Thyroid gland (tissue), 4 donors: ENCODE measurements at regions not wholly inside any gene's neighbourhood (a gene's known extent, or its start where the extent isn't known, plus 50 kb on each side); places are given as distances from the start of the nearest gene placed in this dataset.

Experiments used
- DNase-seq, 2 donors: peaks; one replicate each; pipeline ENCODE4 v3.0.0-alpha.2; 2019
- H3K27ac ChIP-seq, 3 donors: fragments of 200-600 bp; sonication (generic); 1 replicate in 2 of 3; 2 replicates in 1 of 3; pipeline ENCODE4 v1.5.1; 2016 to 2019; ENCODE audit warnings: mild to moderate bottlenecking in 1 of 3, moderate library complexity in 1 of 3
- H3K27me3 ChIP-seq: fragments of 200-600 bp; sonication (generic); one replicate; pipeline ENCODE4 v1.5.1; 2019
- H3K36me3 ChIP-seq, 2 donors: fragments of 200-600 bp; sonication (generic); one replicate each; pipeline ENCODE4 v1.5.1; 2016 to 2019
- H3K4me1 ChIP-seq, 2 donors: fragments of 200-600 bp; sonication (generic); one replicate each; pipeline ENCODE4 v1.5.1; 2017 to 2019
- H3K4me3 ChIP-seq, 3 donors: fragments of 200-600 bp; sonication (generic); replicated peaks in 1 of 3; 1 replicate in 2 of 3; 2 replicates in 1 of 3; pipeline ENCODE4 v1.5.1; 2016; ENCODE audit warnings: mild to moderate bottlenecking in 1 of 3
- H3K9me3 ChIP-seq: fragments of 200-600 bp; sonication (generic); one replicate; pipeline ENCODE4 v1.5.1; 2017
- CTCF ChIP-seq, 6 experiments: fragments of 200-600 bp in 3 of 6; fragments of 450-650 bp in 3 of 6; sonication (generic) in 3 of 6; IDR thresholded peaks; one replicate each; pipeline ENCODE4 v1.5.1; 2016 to 2019; ENCODE audit warnings: antibody characterized with exemption in 6 of 6, mild to moderate bottlenecking in 2 of 6, inconsistent platforms in 1 of 6, moderate library complexity in 1 of 6
- POLR2A ChIP-seq, 2 donors: fragments of 450-650 bp; IDR thresholded peaks; one replicate each; pipeline ENCODE4 v1.6.1; 2017; ENCODE audit warnings: antibody characterized with exemption in 2 of 2, mild to moderate bottlenecking in 2 of 2, moderate library complexity in 1 of 2
- WGBS, 2 donors: methylation state at CpG; one replicate each; pipeline ENCODE4 v1.1.5; 2017; 5-methylcytosine and 5-hydroxymethylcytosine counted together
- intact Hi-C: fragments of 100-400 bp; cut with DNase I; formaldehyde crosslinking; loops from one replicate; pipeline ENCODE4 v1.15.1; 2023

DNA sequence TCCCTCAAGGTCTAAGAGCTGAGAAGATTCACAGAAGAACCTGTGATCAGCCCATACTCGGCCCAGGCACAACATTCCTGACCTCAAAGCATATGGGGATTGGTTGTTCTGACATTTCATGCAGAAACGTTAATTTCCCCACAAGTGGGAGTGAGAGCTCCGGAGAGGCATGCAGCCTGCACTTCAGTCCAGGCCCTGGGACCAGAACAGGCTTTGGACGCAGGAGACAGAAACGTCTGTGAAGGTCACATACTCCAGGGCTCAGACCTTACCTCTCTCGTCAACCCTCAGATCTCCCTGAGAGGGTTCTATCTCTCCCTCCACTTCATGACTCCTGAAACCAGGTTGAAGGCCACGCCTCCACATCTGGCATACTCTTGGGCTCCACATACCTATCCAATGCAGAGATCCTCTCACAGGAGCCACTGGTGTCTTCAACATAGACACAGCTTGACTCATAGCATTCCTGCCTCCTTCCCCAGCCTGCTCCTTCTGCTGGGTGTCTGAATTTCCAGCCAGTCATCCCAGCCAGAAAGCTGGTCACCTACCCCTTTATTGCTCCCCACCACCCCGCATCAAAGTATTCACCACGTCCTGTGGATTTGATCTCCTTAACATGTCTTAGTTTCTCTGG is 149.2 kb downstream of the OMA1 start:
- WGBS, 2 donors: 54 to 63% methylated on average over 9 of the region's 9 CpGs
- Histone ChIP-seq H3K27me3 (no peaks in the 10 kb centered on the region), H3K9me3 (no peaks in the 10 kb centered on the region), H3K27ac (no peak overlapping the region), H3K4me1 (no peaks in the 10 kb centered on the region), H3K4me3 (no peak overlapping the region), H3K36me3 (no peaks in the 10 kb centered on the region)
- DNase-seq: no peak
- intact Hi-C loops: no loop called here
- TF ChIP-seq CTCF (IDR thresholded peaks at IDR 0.05): no peak

GRCh38 chr1:58396150-58396549 is 150.4 kb downstream of the OMA1 start:
- no peak overlapping the region for H3K27ac ChIP-seq
- WGBS, 2 donors: 61 to 64% methylated on average over 6 of the region's 6 CpGs
- H3K4me1 ChIP-seq: no peaks in the 10 kb centered on the region
- DNase-seq: no peak
- H3K4me3 ChIP-seq: no peak overlapping the region
- intact Hi-C loops: no loop called here
- no peak for TF ChIP-seq CTCF (IDR thresholded peaks at IDR 0.05)
- TF ChIP-seq POLR2A (IDR thresholded peaks at IDR 0.05): no peak
- no peaks in the 10 kb centered on the region for H3K9me3 ChIP-seq
- no peaks in the 10 kb centered on the region for H3K36me3 ChIP-seq
- H3K27me3 ChIP-seq: no peaks in the 10 kb centered on the region

GRCh38 chr1:58395355-58395754 is 151.2 kb downstream of the OMA1 start:
- WGBS, 2 donors: 77 to 78% methylated on average over 2 of the region's 2 CpGs
- intact Hi-C loops: no loop called here
- no peaks in the 10 kb centered on the region for H3K4me1 ChIP-seq
- H3K36me3 ChIP-seq: no peaks in the 10 kb centered on the region
- H3K27ac ChIP-seq: no peak overlapping the region
- no peak for TF ChIP-seq CTCF (IDR thresholded peaks at IDR 0.05)
- no peak for TF ChIP-seq POLR2A (IDR thresholded peaks at IDR 0.05)
- no peak overlapping the region for H3K4me3 ChIP-seq
- no peaks in the 10 kb centered on the region for H3K27me3 ChIP-seq
- H3K9me3 ChIP-seq: no peaks in the 10 kb centered on the region
- DNase-seq: no peak

- intact Hi-C loops: no loop called here
- 75 to 79% methylated on average over 6 of the region's 6 CpGs for WGBS, 2 donors
- no peak for DNase-seq
- no peak overlapping the region for H3K27ac ChIP-seq
- no peaks in the 10 kb centered on the region for H3K4me1 ChIP-seq
- no peaks in the 10 kb centered on the region for H3K36me3 ChIP-seq
- TF ChIP-seq CTCF (IDR thresholded peaks at IDR 0.05) (no peak), POLR2A (IDR thresholded peaks at IDR 0.05) (no peak)
- no peaks in the 10 kb centered on the region for H3K9me3 ChIP-seq
- H3K27me3 ChIP-seq: no peaks in the 10 kb centered on the region
- H3K4me3 ChIP-seq: no peak overlapping the region
Measured at GRCh38 chr1:58392083-58392482, 154.4 kb downstream of the OMA1 start.

- H3K4me1 ChIP-seq: no peaks in the 10 kb centered on the region
- WGBS, 2 donors: 79 to 93% methylated on average over 3 of the region's 3 CpGs
- H3K27me3 ChIP-seq: no peaks in the 10 kb centered on the region
- intact Hi-C loops: no loop called here
- no peak overlapping the region for H3K4me3 ChIP-seq
- H3K9me3 ChIP-seq: no peaks in the 10 kb centered on the region
- DNase-seq: no peak
- TF ChIP-seq POLR2A (IDR thresholded peaks at IDR 0.05): no peak
- no peak for TF ChIP-seq CTCF (IDR thresholded peaks at IDR 0.05)
- no peak overlapping the region for H3K27ac ChIP-seq
- H3K36me3 ChIP-seq: no peaks in the 10 kb centered on the region
Measured at GRCh38 chr1:58391514-58391913, 155.0 kb downstream of the OMA1 start.
